GM12865 (cell line): ENCODE measurements at regions not wholly inside any gene's neighbourhood (a gene's known extent, or its start where the extent isn't known, plus 50 kb on each side); places are given as distances from the start of the nearest gene placed in this dataset.

ENCODE experiments used
- DNase-seq: peaks from one replicate; pipeline ENCODE4 v3.0.0; 2010; ENCODE audit warnings: low read depth
- H3K4me3 ChIP-seq: 2 replicates; pipeline ENCODE4 v1.5.1; 2011; ENCODE audit warnings: mild to moderate bottlenecking, low read depth, low read length, control low read depth
- CTCF ChIP-seq: IDR thresholded peaks from 2 replicates; pipeline ENCODE4 v1.5.1; 2011; ENCODE audit warnings: low read length, control low read depth, low read depth, inconsistent platforms; ENCODE audit not compliant: insufficient read depth; ENCODE audit errors: missing control alignments

- no peak overlapping the region for H3K4me3 ChIP-seq
- no peak for TF ChIP-seq CTCF
- no peak for DNase-seq
Measured at GRCh38 chr2:129299338-129299737, 680.1 kb upstream of the RAB6C start.

GRCh38 chr2:129299756-129300155, 679.7 kb upstream of the RAB6C start:
- no peak overlapping the region for H3K4me3 ChIP-seq
- TF ChIP-seq CTCF = no peak
- DNase-seq = no peak

GRCh38 chr2:129300456-129300855, 679.0 kb upstream of the RAB6C start:
- H3K4me3 ChIP-seq = no peak overlapping the region
- TF ChIP-seq CTCF = no peak
- DNase-seq = no peak

GRCh38 chr2:129301431-129301913, 678.0 kb upstream of the RAB6C start:
- TF ChIP-seq CTCF = no peak
- no peak for DNase-seq
- no peak overlapping the region for H3K4me3 ChIP-seq

GRCh38 chr2:129302106-129302505, 677.4 kb upstream of the RAB6C start:
- TF ChIP-seq CTCF = no peak
- no peak for DNase-seq
- no peak overlapping the region for H3K4me3 ChIP-seq

- no peak for TF ChIP-seq CTCF
- no peak for DNase-seq
- no peak overlapping the region for H3K4me3 ChIP-seq
Measured at GRCh38 chr2:129302561-129303183, 676.8 kb upstream of the RAB6C start.

GRCh38 chr2:129314120-129314519, 665.3 kb upstream of the RAB6C start:
- H3K4me3 ChIP-seq = no peak overlapping the region
- DNase-seq = no peak
- no peak for TF ChIP-seq CTCF
